Stomach (tissue), 8 donors: ENCODE measurements at regions not wholly inside any gene's neighbourhood (a gene's known extent, or its start where the extent isn't known, plus 50 kb on each side); places are given as distances from the start of the nearest gene placed in this dataset.

Source experiments
- DNase-seq, 2 donors: peaks; one replicate each; pipeline versions ENCODE4 v3.0.0 to v3.0.0-alpha.2; 2013 to 2019
- H3K27ac ChIP-seq, 5 donors: fragments of 200-600 bp in 4 of 5; sonication (generic) in 4 of 5; one replicate each; pipeline ENCODE4 v1.5.1; 2013 to 2019; ENCODE audit warnings: mild to moderate bottlenecking in 1 of 5, moderate library complexity in 1 of 5
- H3K27me3 ChIP-seq, 3 donors: fragments of 200-600 bp; sonication (generic); one replicate each; pipeline ENCODE4 v1.5.1; 2017 to 2019; ENCODE audit warnings: mixed run types in 1 of 3
- H3K36me3 ChIP-seq, 4 donors: fragments of 200-600 bp; sonication (generic); 1 replicate in 3 of 4; 2 replicates in 1 of 4; pipeline ENCODE4 v1.5.1; 2016 to 2019
- H3K4me1 ChIP-seq, 4 donors: fragments of 200-600 bp; sonication (generic); one replicate each; pipeline ENCODE4 v1.5.1; 2016 to 2019
- H3K4me3 ChIP-seq, 4 donors: fragments of 200-600 bp; sonication (generic) in 3 of 4; one replicate each; pipeline ENCODE4 v1.5.1; 2016 to 2019; ENCODE audit warnings: mild to moderate bottlenecking in 1 of 4
- H3K9me3 ChIP-seq, 4 donors: fragments of 200-600 bp; sonication (generic); one replicate each; pipeline ENCODE4 v1.5.1; 2016 to 2019
- EP300 ChIP-seq: sonication (generic); formaldehyde crosslinking; IDR thresholded peaks from one replicate; pipeline ENCODE4 v1.6.1; 2017; ENCODE audit warnings: antibody characterized with exemption
- POLR2A ChIP-seq, 4 donors: fragments of 450-650 bp; IDR thresholded peaks; one replicate each; pipeline ENCODE4 v1.6.1; 2016; ENCODE audit warnings: antibody characterized with exemption in 4 of 4, control low read depth in 2 of 4, mild to moderate bottlenecking in 1 of 4, moderate library complexity in 1 of 4
- POLR2AphosphoS5 ChIP-seq, 3 donors: sonication (generic); formaldehyde crosslinking; IDR thresholded peaks; one replicate each; pipeline ENCODE4 v1.6.1; 2016; ENCODE audit warnings: antibody characterized with exemption in 3 of 3
- WGBS, 5 donors: extraction: QIAGEN DNeasy Blood & Tissue Kit in 3 of 5; methylation state at CpG; one replicate each; pipeline versions ENCODE4 v1.1.5 to v1.1.7; 2013 to 2018; 5-methylcytosine and 5-hydroxymethylcytosine counted together
- intact Hi-C: fragments of 100-400 bp; cut with DNase I; formaldehyde crosslinking; loops from one replicate; pipeline ENCODE4 v1.15.1; 2023; ENCODE audit warnings: low total_unique reads
- TF ChIP-seq, protein P1 (sequence below), 7 experiments: fragments of 450-650 bp in 4 of 7; fragments of 200-600 bp in 3 of 7; sonication (generic) in 3 of 7; IDR thresholded peaks; one replicate each; pipeline ENCODE4 v1.5.1; 2016 to 2019; ENCODE audit warnings: antibody characterized with exemption in 7 of 7, control low read depth in 2 of 7, mild to moderate bottlenecking in 1 of 7
- donor health status: healthy with polysubstance abuse.
- donor health status: Bipolar disorder and iron deficiency.
- donor health status: healthy.

DNA sequence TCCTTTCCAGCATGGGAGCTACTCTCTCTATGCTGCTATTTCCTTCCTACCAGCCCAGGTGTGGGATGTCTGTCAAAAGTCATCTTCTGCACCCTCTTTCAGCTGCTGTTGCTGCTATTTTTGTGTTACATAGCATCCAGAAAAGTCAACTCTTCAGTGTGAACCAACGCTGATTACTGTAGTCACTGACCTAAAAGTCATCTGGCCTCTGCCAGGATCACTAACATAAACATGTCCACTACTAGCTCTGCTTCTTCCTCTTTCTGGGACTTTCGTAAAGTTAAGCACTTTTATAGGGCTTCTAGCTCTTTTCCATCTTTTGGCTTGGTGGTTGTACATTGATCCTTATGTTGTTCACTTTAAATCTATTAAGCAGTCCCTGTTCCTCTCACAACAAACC is 90.2 kb upstream of the CARD18 start:
- no peak overlapping the region for H3K27ac ChIP-seq
- intact Hi-C loops, result no loop called here
- 62 to 78% (median 74%) methylated on average over 2 of the region's 2 CpGs for WGBS, 5 donors
- TF ChIP-seq POLR2AphosphoS5 (IDR thresholded peaks at IDR 0.05) (no peak), POLR2A (IDR thresholded peaks at IDR 0.05) (no peak), EP300 (no peak)
- TF ChIP-seq, protein P1, sequence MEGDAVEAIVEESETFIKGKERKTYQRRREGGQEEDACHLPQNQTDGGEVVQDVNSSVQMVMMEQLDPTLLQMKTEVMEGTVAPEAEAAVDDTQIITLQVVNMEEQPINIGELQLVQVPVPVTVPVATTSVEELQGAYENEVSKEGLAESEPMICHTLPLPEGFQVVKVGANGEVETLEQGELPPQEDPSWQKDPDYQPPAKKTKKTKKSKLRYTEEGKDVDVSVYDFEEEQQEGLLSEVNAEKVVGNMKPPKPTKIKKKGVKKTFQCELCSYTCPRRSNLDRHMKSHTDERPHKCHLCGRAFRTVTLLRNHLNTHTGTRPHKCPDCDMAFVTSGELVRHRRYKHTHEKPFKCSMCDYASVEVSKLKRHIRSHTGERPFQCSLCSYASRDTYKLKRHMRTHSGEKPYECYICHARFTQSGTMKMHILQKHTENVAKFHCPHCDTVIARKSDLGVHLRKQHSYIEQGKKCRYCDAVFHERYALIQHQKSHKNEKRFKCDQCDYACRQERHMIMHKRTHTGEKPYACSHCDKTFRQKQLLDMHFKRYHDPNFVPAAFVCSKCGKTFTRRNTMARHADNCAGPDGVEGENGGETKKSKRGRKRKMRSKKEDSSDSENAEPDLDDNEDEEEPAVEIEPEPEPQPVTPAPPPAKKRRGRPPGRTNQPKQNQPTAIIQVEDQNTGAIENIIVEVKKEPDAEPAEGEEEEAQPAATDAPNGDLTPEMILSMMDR (IDR thresholded peaks at IDR 0.05), result no peak
- no peak overlapping the region for H3K4me3 ChIP-seq
- H3K27me3 ChIP-seq, result no peaks in the 10 kb centered on the region
- H3K36me3 ChIP-seq, result no peaks in the 10 kb centered on the region
- H3K9me3 ChIP-seq, result no peaks in the 10 kb centered on the region
- no peaks in the 10 kb centered on the region for H3K4me1 ChIP-seq
- DNase-seq, result no peak

DNA sequence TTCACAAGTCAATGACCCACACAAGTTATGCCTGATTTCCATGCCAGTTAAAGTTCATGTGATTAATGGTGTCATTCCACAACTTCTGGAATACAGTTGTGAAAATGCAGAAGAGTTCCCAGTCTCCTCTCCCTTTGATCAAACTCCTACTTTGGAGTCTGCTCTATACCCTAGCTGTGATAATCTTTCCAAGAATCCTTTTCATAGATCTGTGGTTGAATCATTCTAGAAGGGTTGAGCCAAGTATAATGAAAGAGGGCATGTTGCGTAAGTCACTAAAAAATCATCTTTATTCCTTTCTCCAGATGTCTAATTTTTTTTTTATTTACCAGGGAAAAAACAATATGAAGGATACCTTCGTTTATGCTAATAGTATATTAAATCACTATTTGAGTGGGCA is 89.7 kb upstream of the CARD18 start:
- 70 to 88% (median 81%) methylated on average over 2 of the region's 2 CpGs for WGBS, 5 donors
- TF ChIP-seq POLR2AphosphoS5 (IDR thresholded peaks at IDR 0.05) (no peak), EP300 (no peak)
- TF ChIP-seq, protein P1 (IDR thresholded peaks at IDR 0.05), result no peak

DNA sequence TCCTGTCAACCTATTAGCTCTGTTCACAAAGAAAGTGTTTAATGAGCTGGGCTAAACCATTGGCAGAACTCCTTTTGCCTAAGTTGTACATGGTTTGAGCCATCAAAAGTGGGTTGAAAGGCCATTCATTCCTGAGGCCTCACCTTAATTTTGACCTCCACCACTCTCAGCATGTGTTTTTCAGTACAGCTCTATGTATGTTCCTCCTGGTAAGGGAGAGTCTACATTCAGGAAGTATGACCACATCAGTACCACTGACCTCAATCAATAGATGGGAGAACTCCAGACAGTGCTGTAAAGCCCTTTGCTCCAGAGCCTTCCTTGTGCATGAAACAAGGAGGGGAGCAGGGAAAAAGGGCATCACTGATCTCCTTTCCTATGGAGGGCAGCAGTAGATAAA is 87.8 kb upstream of the CARD18 start:
- no peak for DNase-seq
- no peak overlapping the region for H3K4me3 ChIP-seq
- no peaks in the 10 kb centered on the region for H3K9me3 ChIP-seq
- H3K36me3 ChIP-seq, result no peaks in the 10 kb centered on the region
- H3K27ac ChIP-seq, result no peak overlapping the region
- intact Hi-C loops, result no loop called here
- TF ChIP-seq POLR2A (IDR thresholded peaks at IDR 0.05) (no peak), EP300 (no peak), POLR2AphosphoS5 (IDR thresholded peaks at IDR 0.05) (no peak)
- TF ChIP-seq, protein P1 (IDR thresholded peaks at IDR 0.05), result no peak
- H3K27me3 ChIP-seq, result no peaks in the 10 kb centered on the region
- no peaks in the 10 kb centered on the region for H3K4me1 ChIP-seq

More for the DNA sequence above, 89.7 kb upstream of the CARD18 start:
- Histone ChIP-seq H3K9me3 (no peaks in the 10 kb centered on the region), H3K27me3 (no peaks in the 10 kb centered on the region), H3K27ac (no peak overlapping the region), H3K4me1 (no peaks in the 10 kb centered on the region), H3K4me3 (no peak overlapping the region), H3K36me3 (no peaks in the 10 kb centered on the region)
- no peak for DNase-seq
- intact Hi-C loops, result no loop called here

- WGBS, 5 donors, result 31 to 58% (median 34%) methylated on average over 2 of the region's 2 CpGs
- DNase-seq, result no peak
- no peaks in the 10 kb centered on the region for H3K36me3 ChIP-seq
- intact Hi-C loops, result no loop called here
- no peak overlapping the region for H3K27ac ChIP-seq
- H3K4me3 ChIP-seq, result no peak overlapping the region
- H3K9me3 ChIP-seq, result no peaks in the 10 kb centered on the region
- TF ChIP-seq POLR2AphosphoS5 (IDR thresholded peaks at IDR 0.05) (no peak), POLR2A (IDR thresholded peaks at IDR 0.05) (no peak), EP300 (no peak)
- TF ChIP-seq, protein P1 (IDR thresholded peaks at IDR 0.05), result no peak
- H3K4me1 ChIP-seq, result no peaks in the 10 kb centered on the region
- H3K27me3 ChIP-seq, result no peaks in the 10 kb centered on the region
Measured at GRCh38 chr11:105226766-105227165, 87.2 kb upstream of the CARD18 start.

- Histone ChIP-seq H3K4me3 (no peak overlapping the region), H3K36me3 (no peaks in the 10 kb centered on the region), H3K27ac (no peak overlapping the region), H3K4me1 (no peaks in the 10 kb centered on the region), H3K27me3 (no peaks in the 10 kb centered on the region), H3K9me3 (no peaks in the 10 kb centered on the region)
- intact Hi-C loops, result no loop called here
- TF ChIP-seq, protein P1 (IDR thresholded peaks at IDR 0.05), result no peak
- no peak for TF ChIP-seq EP300
- no peak for TF ChIP-seq POLR2AphosphoS5 (IDR thresholded peaks at IDR 0.05)
- TF ChIP-seq POLR2A (IDR thresholded peaks at IDR 0.05), result no peak
- DNase-seq, result peak in 1 of 2 donors; percentile 11
Measured at GRCh38 chr11:105226091-105226490, 86.5 kb upstream of the CARD18 start.
